Liver (tissue), 7 donors: ENCODE measurements at regions not wholly inside any gene's neighbourhood (a gene's known extent, or its start where the extent isn't known, plus 50 kb on each side); places are given as distances from the start of the nearest gene placed in this dataset.

Experiments
- DNase-seq: peaks from one replicate; pipeline ENCODE4 v3.0.0-alpha.2; 2017; ENCODE audit warnings: low spot score
- H3K27ac ChIP-seq, 2 donors: one replicate each; pipeline ENCODE4 v1.7.0; 2013; ENCODE audit warnings: inconsistent platforms in 2 of 2, low read length in 2 of 2, control low read depth in 1 of 2, low read depth in 1 of 2, mild to moderate bottlenecking in 1 of 2
- H3K27me3 ChIP-seq, 4 donors: one replicate each; pipeline versions ENCODE4 v1.6.1 to v1.7.0; 2013; ENCODE audit warnings: low read length in 3 of 4, inconsistent platforms in 1 of 4, mild to moderate bottlenecking in 1 of 4, moderate library complexity in 1 of 4; ENCODE audit not compliant: control insufficient read depth in 4 of 4, insufficient read depth in 4 of 4
- H3K36me3 ChIP-seq, 4 donors: one replicate each; pipeline versions ENCODE4 v1.6.1 to v1.7.0; 2013; ENCODE audit warnings: low read length in 3 of 4, mild to moderate bottlenecking in 3 of 4, low read depth in 1 of 4, moderate library complexity in 1 of 4; ENCODE audit not compliant: control insufficient read depth in 4 of 4, insufficient read depth in 3 of 4
- H3K4me1 ChIP-seq, 4 donors: one replicate each; pipeline versions ENCODE4 v1.6.1 to v1.7.0; 2013; ENCODE audit warnings: low read length in 3 of 4, mild to moderate bottlenecking in 3 of 4, moderate library complexity in 1 of 4; ENCODE audit not compliant: control insufficient read depth in 4 of 4, insufficient read depth in 4 of 4
- H3K4me3 ChIP-seq, 3 donors: one replicate each; pipeline versions ENCODE4 v1.6.1 to v1.7.0; 2013; ENCODE audit warnings: low read length in 3 of 3, control low read depth in 1 of 3, low read depth in 1 of 3, mild to moderate bottlenecking in 1 of 3
- H3K9ac ChIP-seq, 2 donors: one replicate each; pipeline ENCODE4 v1.7.0; 2013; ENCODE audit warnings: low read length in 2 of 2, mild to moderate bottlenecking in 2 of 2, moderate library complexity in 2 of 2, control low read depth in 1 of 2, low read depth in 1 of 2
- H3K9me3 ChIP-seq, 4 donors: one replicate each; pipeline versions ENCODE4 v1.6.1 to v1.7.0; 2013; ENCODE audit warnings: low read length in 3 of 4; ENCODE audit not compliant: control insufficient read depth in 4 of 4
- EGR1 ChIP-seq, 2 donors: IDR thresholded peaks; 2 replicates each; pipeline ENCODE4 v1.6.1; 2016 to 2018; ENCODE audit warnings: antibody characterized with exemption in 2 of 2, low read depth in 2 of 2
- FOXA1 ChIP-seq: IDR thresholded peaks from 2 replicates; pipeline ENCODE4 v1.6.1; 2016; ENCODE audit warnings: antibody characterized with exemption
- FOXA2 ChIP-seq: IDR thresholded peaks from 2 replicates; pipeline ENCODE4 v1.6.1; 2016; ENCODE audit warnings: antibody characterized with exemption
- GABPA ChIP-seq, 2 donors: IDR thresholded peaks in 1 of 2; conservative IDR thresholded peaks in 1 of 2; 2 replicates each; pipeline ENCODE4 v1.6.1; 2016; ENCODE audit warnings: antibody characterized with exemption in 2 of 2, mild to moderate bottlenecking in 1 of 2, moderate library complexity in 1 of 2
- HNF4A ChIP-seq, 2 donors: conservative IDR thresholded peaks; 2 replicates each; pipeline ENCODE4 v1.6.1; 2016; ENCODE audit warnings: antibody characterized with exemption in 2 of 2, mild to moderate bottlenecking in 2 of 2
- HNF4G ChIP-seq: IDR thresholded peaks from 2 replicates; pipeline ENCODE4 v1.6.1; 2016; ENCODE audit warnings: antibody characterized with exemption
- JUND ChIP-seq, 2 donors: IDR thresholded peaks; 2 replicates each; pipeline ENCODE4 v1.6.1; 2016; ENCODE audit warnings: antibody characterized with exemption in 2 of 2
- NR2F2 ChIP-seq: IDR thresholded peaks from 2 replicates; pipeline ENCODE4 v1.6.1; 2016; ENCODE audit warnings: antibody characterized with exemption
- RAD21 ChIP-seq, 2 donors: IDR thresholded peaks; 2 replicates each; pipeline ENCODE4 v1.6.1; 2016; ENCODE audit warnings: antibody characterized with exemption in 2 of 2, mild to moderate bottlenecking in 2 of 2
- RXRA ChIP-seq, 2 donors: IDR thresholded peaks; 2 replicates each; pipeline ENCODE4 v1.6.1; 2017 to 2018; ENCODE audit warnings: antibody characterized with exemption in 2 of 2, mild to moderate bottlenecking in 1 of 2
- TAF1 ChIP-seq: conservative IDR thresholded peaks from 2 replicates; pipeline ENCODE4 v1.6.1; 2016; ENCODE audit warnings: antibody characterized with exemption, mild to moderate bottlenecking
- YY1 ChIP-seq: IDR thresholded peaks from 2 replicates; pipeline ENCODE4 v1.6.1; 2016; ENCODE audit warnings: antibody characterized with exemption, mild to moderate bottlenecking
- WGBS: extraction: QIAGEN DNeasy Blood & Tissue Kit; methylation state at CpG from one replicate; pipeline ENCODE4 v1.1.7; 2013; 5-methylcytosine and 5-hydroxymethylcytosine counted together
- TF ChIP-seq, protein P1 (sequence below): IDR thresholded peaks from 2 replicates; pipeline ENCODE4 v1.6.1; 2016; ENCODE audit warnings: antibody characterized with exemption
- TF ChIP-seq, protein P2 (sequence below): IDR thresholded peaks from 2 replicates; pipeline ENCODE4 v1.6.1; 2016; ENCODE audit warnings: antibody characterized with exemption, mild to moderate bottlenecking
- TF ChIP-seq, protein P3 (sequence below): IDR thresholded peaks from 2 replicates; pipeline ENCODE4 v1.6.1; 2016; ENCODE audit warnings: antibody characterized with exemption
- donor health status: healthy.
- donor health status: healthy.
- donor health status: healthy.
- donor health status: healthy.

DNA sequence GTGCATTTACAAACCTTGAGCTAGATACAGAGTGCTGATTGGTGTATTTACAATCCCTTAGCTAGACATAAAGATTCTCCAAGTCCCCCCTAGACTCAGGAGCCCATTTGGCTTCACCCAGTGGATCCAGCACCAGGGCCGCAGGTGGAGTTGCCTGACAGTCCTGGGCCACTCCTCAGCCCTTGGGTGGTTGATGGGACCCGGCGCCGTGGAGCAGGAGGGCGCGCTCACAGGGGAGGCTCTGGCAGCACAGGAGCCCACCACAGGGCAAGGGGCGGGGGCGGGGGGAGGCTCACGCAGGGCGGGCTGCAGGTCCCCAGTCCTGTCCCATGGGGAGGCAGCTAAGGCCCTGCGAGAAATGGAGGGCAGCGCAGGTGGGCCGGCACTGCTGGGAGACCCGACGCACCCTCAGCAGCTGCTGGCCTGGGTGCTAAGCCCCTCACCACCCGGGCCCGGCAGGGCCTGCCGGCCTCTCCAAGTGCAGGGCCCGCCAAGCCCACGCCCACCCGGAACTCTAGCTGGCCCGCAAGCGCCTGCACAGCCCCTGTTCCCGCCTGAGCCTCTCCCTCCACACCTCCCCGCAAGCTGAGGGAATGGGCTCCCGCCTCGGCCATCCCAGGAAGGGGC lies 613.5 kb downstream of the TLE4 start:
- Histone ChIP-seq H3K36me3 (no peaks in the 10 kb centered on the region), H3K9me3 (peaks cover 0 to 4% (median 2%) of the 10 kb centered on the region in 4 donors), H3K4me1 (no peaks in the 10 kb centered on the region), H3K9ac (no peak overlapping the region), H3K27me3 (no peaks in the 10 kb centered on the region), H3K4me3 (no peak overlapping the region), H3K27ac (no peak overlapping the region)
- no peak for TF ChIP-seq FOXA2
- no peak for TF ChIP-seq JUND (IDR thresholded peaks at IDR 0.05)
- TF ChIP-seq HNF4A (conservative IDR thresholded peaks at IDR 0.05), result no peak
- TF ChIP-seq, protein P1, sequence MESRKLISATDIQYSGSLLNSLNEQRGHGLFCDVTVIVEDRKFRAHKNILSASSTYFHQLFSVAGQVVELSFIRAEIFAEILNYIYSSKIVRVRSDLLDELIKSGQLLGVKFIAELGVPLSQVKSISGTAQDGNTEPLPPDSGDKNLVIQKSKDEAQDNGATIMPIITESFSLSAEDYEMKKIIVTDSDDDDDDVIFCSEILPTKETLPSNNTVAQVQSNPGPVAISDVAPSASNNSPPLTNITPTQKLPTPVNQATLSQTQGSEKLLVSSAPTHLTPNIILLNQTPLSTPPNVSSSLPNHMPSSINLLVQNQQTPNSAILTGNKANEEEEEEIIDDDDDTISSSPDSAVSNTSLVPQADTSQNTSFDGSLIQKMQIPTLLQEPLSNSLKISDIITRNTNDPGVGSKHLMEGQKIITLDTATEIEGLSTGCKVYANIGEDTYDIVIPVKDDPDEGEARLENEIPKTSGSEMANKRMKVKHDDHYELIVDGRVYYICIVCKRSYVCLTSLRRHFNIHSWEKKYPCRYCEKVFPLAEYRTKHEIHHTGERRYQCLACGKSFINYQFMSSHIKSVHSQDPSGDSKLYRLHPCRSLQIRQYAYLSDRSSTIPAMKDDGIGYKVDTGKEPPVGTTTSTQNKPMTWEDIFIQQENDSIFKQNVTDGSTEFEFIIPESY, result no peak
- no peak for TF ChIP-seq RAD21 (IDR thresholded peaks at IDR 0.05)
- TF ChIP-seq YY1, result no peak
- TF ChIP-seq, protein P2, sequence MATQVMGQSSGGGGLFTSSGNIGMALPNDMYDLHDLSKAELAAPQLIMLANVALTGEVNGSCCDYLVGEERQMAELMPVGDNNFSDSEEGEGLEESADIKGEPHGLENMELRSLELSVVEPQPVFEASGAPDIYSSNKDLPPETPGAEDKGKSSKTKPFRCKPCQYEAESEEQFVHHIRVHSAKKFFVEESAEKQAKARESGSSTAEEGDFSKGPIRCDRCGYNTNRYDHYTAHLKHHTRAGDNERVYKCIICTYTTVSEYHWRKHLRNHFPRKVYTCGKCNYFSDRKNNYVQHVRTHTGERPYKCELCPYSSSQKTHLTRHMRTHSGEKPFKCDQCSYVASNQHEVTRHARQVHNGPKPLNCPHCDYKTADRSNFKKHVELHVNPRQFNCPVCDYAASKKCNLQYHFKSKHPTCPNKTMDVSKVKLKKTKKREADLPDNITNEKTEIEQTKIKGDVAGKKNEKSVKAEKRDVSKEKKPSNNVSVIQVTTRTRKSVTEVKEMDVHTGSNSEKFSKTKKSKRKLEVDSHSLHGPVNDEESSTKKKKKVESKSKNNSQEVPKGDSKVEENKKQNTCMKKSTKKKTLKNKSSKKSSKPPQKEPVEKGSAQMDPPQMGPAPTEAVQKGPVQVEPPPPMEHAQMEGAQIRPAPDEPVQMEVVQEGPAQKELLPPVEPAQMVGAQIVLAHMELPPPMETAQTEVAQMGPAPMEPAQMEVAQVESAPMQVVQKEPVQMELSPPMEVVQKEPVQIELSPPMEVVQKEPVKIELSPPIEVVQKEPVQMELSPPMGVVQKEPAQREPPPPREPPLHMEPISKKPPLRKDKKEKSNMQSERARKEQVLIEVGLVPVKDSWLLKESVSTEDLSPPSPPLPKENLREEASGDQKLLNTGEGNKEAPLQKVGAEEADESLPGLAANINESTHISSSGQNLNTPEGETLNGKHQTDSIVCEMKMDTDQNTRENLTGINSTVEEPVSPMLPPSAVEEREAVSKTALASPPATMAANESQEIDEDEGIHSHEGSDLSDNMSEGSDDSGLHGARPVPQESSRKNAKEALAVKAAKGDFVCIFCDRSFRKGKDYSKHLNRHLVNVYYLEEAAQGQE, result no peak
- TF ChIP-seq, protein P3, sequence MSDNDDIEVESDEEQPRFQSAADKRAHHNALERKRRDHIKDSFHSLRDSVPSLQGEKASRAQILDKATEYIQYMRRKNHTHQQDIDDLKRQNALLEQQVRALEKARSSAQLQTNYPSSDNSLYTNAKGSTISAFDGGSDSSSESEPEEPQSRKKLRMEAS, result no peak
- no peak for TF ChIP-seq RXRA (IDR thresholded peaks at IDR 0.05)
- no peak for TF ChIP-seq FOXA1
- no peak for TF ChIP-seq NR2F2
- no peak for TF ChIP-seq GABPA (IDR thresholded peaks at IDR 0.05 in 1 of 2, conservative IDR thresholded peaks at IDR 0.05 in 1 of 2)
- no peak for TF ChIP-seq EGR1 (IDR thresholded peaks at IDR 0.05; ENCODE audit: low read depth in 2 of 2)
- no peak for TF ChIP-seq HNF4G
- no peak for TF ChIP-seq TAF1
- DNase-seq, result no peak
- WGBS, result 96% methylated on average over 27 of the region's 27 CpGs

DNA sequence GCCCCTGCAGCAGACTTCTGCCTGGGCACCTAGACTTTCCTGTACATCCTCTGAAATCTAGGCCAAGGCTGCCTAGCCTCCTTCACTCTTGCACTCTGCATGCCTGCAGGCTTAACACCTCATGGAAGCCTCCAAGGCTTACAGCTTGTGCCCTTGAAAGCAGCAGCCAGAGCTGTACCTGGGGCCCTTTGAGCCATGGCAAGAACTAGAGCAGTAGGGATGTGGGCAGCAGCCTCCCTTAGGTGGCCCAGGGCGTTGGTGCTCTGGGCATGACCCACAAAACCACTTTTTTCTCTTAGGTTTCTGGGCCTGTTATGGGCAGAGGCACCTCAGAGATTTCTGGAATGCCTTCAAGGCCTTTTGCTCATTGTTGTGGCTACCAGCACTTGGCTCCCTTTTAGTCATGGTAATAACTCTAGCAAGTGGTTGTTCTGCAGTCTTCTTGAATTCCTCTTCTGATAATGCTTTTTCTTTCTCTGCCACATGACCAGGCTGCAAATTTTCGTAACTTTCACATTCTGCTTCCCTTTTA lies 606.2 kb downstream of the TLE4 start:
- no peak for DNase-seq
- no peaks in the 10 kb centered on the region for H3K36me3 ChIP-seq
- H3K27me3 ChIP-seq, result no peaks in the 10 kb centered on the region
- H3K27ac ChIP-seq, result no peak overlapping the region
- peaks cover 0 to 4% (median 2%) of the 10 kb centered on the region in 4 donors for H3K9me3 ChIP-seq
- H3K4me3 ChIP-seq, result no peak overlapping the region
- 80% methylated on average over 2 of the region's 2 CpGs for WGBS
- no peak overlapping the region for H3K9ac ChIP-seq
- TF ChIP-seq YY1 (no peak), TAF1 (no peak), JUND (IDR thresholded peaks at IDR 0.05) (no peak), FOXA2 (no peak)
- no peaks in the 10 kb centered on the region for H3K4me1 ChIP-seq
